Osteocyte (in vitro differentiated cells): ENCODE measurements at regions not wholly inside any gene's neighbourhood (a gene's known extent, or its start where the extent isn't known, plus 50 kb on each side); places are given as distances from the start of the nearest gene placed in this dataset.

Experiments
- DNase-seq: peaks from one replicate; pipeline ENCODE4 v3.0.0; 2021; ENCODE audit warnings: mixed read lengths; ENCODE audit not compliant: unreplicated experiment; ENCODE audit errors: extremely low spot score
- H3K27ac Mint-ChIP-seq: one replicate; pipeline ENCODE4 v1.8.0; 2021; ENCODE audit warnings: mild to moderate bottlenecking, mixed read lengths; ENCODE audit not compliant: unreplicated experiment
- H3K27me3 Mint-ChIP-seq: one replicate; pipeline ENCODE4 v1.8.0; 2021; ENCODE audit warnings: mixed read lengths; ENCODE audit not compliant: unreplicated experiment
- H3K36me3 Mint-ChIP-seq: one replicate; pipeline ENCODE4 v1.8.0; 2021; ENCODE audit warnings: mixed read lengths; ENCODE audit not compliant: unreplicated experiment
- H3K4me1 Mint-ChIP-seq: one replicate; pipeline ENCODE4 v1.8.0; 2021; ENCODE audit warnings: mixed read lengths; ENCODE audit not compliant: unreplicated experiment
- H3K4me3 Mint-ChIP-seq: one replicate; pipeline ENCODE4 v1.8.0; 2021; ENCODE audit warnings: mild to moderate bottlenecking, moderate library complexity, mixed read lengths; ENCODE audit not compliant: unreplicated experiment
- H3K9me3 Mint-ChIP-seq: one replicate; pipeline ENCODE4 v1.8.0; 2021; ENCODE audit warnings: mixed read lengths; ENCODE audit not compliant: unreplicated experiment
- CTCF ChIP-seq: fragments of 200-600 bp; sonication (generic); IDR thresholded peaks from 2 replicates; pipeline ENCODE4 v1.5.0; 2021; ENCODE audit warnings: antibody characterized with exemption, mild to moderate bottlenecking, moderate library complexity

- Mint-ChIP-seq H3K27ac (no peak overlapping the region), H3K4me3 (no peak overlapping the region), H3K36me3 (no peaks in the 10 kb centered on the region), H3K9me3 (no peaks in the 10 kb centered on the region), H3K27me3 (peaks cover 2% of the 10 kb centered on the region), H3K4me1 (no peaks in the 10 kb centered on the region)
- DNase-seq, result no peak
- no peak for TF ChIP-seq CTCF
These were observed 421.8 kb upstream of the ANO3 start for GRCh38 chr11:25910086-25910485.

- DNase-seq, result no peak
- Mint-ChIP-seq H3K4me3 (no peak overlapping the region), H3K4me1 (no peaks in the 10 kb centered on the region), H3K36me3 (no peaks in the 10 kb centered on the region), H3K27me3 (no peaks in the 10 kb centered on the region), H3K9me3 (peaks cover 6% of the 10 kb centered on the region), H3K27ac (no peak overlapping the region)
- TF ChIP-seq CTCF, result no peak
These were observed 411.6 kb upstream of the ANO3 start for GRCh38 chr11:25920356-25920755.

GRCh38 chr11:25924586-25924985, 407.3 kb upstream of the ANO3 start:
- no peaks in the 10 kb centered on the region for H3K4me1 Mint-ChIP-seq
- no peak for DNase-seq
- H3K27me3 Mint-ChIP-seq, result peaks cover 4% of the 10 kb centered on the region
- H3K36me3 Mint-ChIP-seq, result no peaks in the 10 kb centered on the region
- TF ChIP-seq CTCF, result no peak
- H3K27ac Mint-ChIP-seq, result no peak overlapping the region
- no peak overlapping the region for H3K4me3 Mint-ChIP-seq
- peaks cover 8% of the 10 kb centered on the region for H3K9me3 Mint-ChIP-seq

- no peak overlapping the region for H3K27ac Mint-ChIP-seq
- H3K9me3 Mint-ChIP-seq, result peaks cover 8% of the 10 kb centered on the region
- H3K27me3 Mint-ChIP-seq, result peaks cover 7% of the 10 kb centered on the region
- no peak overlapping the region for H3K4me3 Mint-ChIP-seq
- no peaks in the 10 kb centered on the region for H3K36me3 Mint-ChIP-seq
- no peaks in the 10 kb centered on the region for H3K4me1 Mint-ChIP-seq
- no peak for DNase-seq
- no peak for TF ChIP-seq CTCF
These were observed 406.6 kb upstream of the ANO3 start for GRCh38 chr11:25925359-25925758.

- no peak for DNase-seq
- H3K4me3 Mint-ChIP-seq, result no peak overlapping the region
- no peaks in the 10 kb centered on the region for H3K36me3 Mint-ChIP-seq
- TF ChIP-seq CTCF, result no peak
- no peaks in the 10 kb centered on the region for H3K4me1 Mint-ChIP-seq
- peaks cover 4% of the 10 kb centered on the region for H3K9me3 Mint-ChIP-seq
- peaks cover 12% of the 10 kb centered on the region for H3K27me3 Mint-ChIP-seq
- no peak overlapping the region for H3K27ac Mint-ChIP-seq
These were observed 404.4 kb upstream of the ANO3 start for GRCh38 chr11:25927411-25927953.
